WERI-Rb-1 (cell line): ENCODE measurements at regions not wholly inside any gene's neighbourhood (a gene's known extent, or its start where the extent isn't known, plus 50 kb on each side); places are given as distances from the start of the nearest gene placed in this dataset.

Experiments used
- DNase-seq: peaks from one replicate; pipeline ENCODE4 v3.0.0-alpha.2; 2020
- H3K27ac ChIP-seq: fragments of 250-450 bp; sonication (Bioruptor Pico); 2 replicates; pipeline ENCODE4 v1.5.1; 2020; ENCODE audit warnings: mild to moderate bottlenecking, moderate library complexity
- H3K27me3 ChIP-seq: fragments of 250-450 bp; sonication (Bioruptor Pico); 2 replicates; pipeline ENCODE4 v1.5.1; 2021; ENCODE audit warnings: mild to moderate bottlenecking, low read depth, moderate library complexity; ENCODE audit not compliant: insufficient read depth, severe bottlenecking
- H3K36me3 ChIP-seq: fragments of 250-450 bp; sonication (Bioruptor Pico); 2 replicates; pipeline ENCODE4 v1.5.1; 2020; ENCODE audit warnings: mild to moderate bottlenecking, moderate library complexity
- H3K4me3 ChIP-seq: 2 replicates; pipeline ENCODE4 v1.5.1; 2011; ENCODE audit warnings: low read depth, mild to moderate bottlenecking, control low read depth, low read length
- H3K9me3 ChIP-seq: fragments of 250-450 bp; sonication (Bioruptor Pico); 2 replicates; pipeline ENCODE4 v1.5.1; 2021; ENCODE audit warnings: mild to moderate bottlenecking, moderate library complexity; ENCODE audit not compliant: severe bottlenecking
- CTCF ChIP-seq: IDR thresholded peaks from 2 replicates; pipeline ENCODE4 v1.5.1; 2011; ENCODE audit warnings: low read depth, mild to moderate bottlenecking, control low read depth, inconsistent platforms, low read length

GRCh38 chr17:77394540-77395295, 253.9 kb downstream of the SEC14L1 start:
- no peak overlapping the region for H3K4me3 ChIP-seq
- no peaks in the 10 kb centered on the region for H3K27me3 ChIP-seq
- peak overlapping the region; percentile 72; the same call in 1 of the 2 replicates for H3K27ac ChIP-seq
- no peaks in the 10 kb centered on the region for H3K9me3 ChIP-seq
- no peak for TF ChIP-seq CTCF
- peaks cover 56% of the 10 kb centered on the region for H3K36me3 ChIP-seq
- no peak for DNase-seq

GRCh38 chr17:77395501-77396048, 254.8 kb downstream of the SEC14L1 start:
- H3K4me3 ChIP-seq = no peak overlapping the region
- no peak overlapping the region for H3K27ac ChIP-seq
- peaks cover 54% of the 10 kb centered on the region for H3K36me3 ChIP-seq
- H3K9me3 ChIP-seq = no peaks in the 10 kb centered on the region
- TF ChIP-seq CTCF = no peak
- no peaks in the 10 kb centered on the region for H3K27me3 ChIP-seq
- DNase-seq = no peak

GRCh38 chr17:77396610-77397009, 255.8 kb downstream of the SEC14L1 start:
- peaks cover 61% of the 10 kb centered on the region for H3K36me3 ChIP-seq
- TF ChIP-seq CTCF = no peak
- no peak for DNase-seq
- no peaks in the 10 kb centered on the region for H3K9me3 ChIP-seq
- no peaks in the 10 kb centered on the region for H3K27me3 ChIP-seq
- no peak overlapping the region for H3K27ac ChIP-seq
- H3K4me3 ChIP-seq = no peak overlapping the region

GRCh38 chr17:77398274-77398673, 257.5 kb downstream of the SEC14L1 start:
- no peaks in the 10 kb centered on the region for H3K27me3 ChIP-seq
- H3K4me3 ChIP-seq = no peak overlapping the region
- peak overlapping the region; percentile 37 for H3K27ac ChIP-seq
- DNase-seq = no peak
- no peak for TF ChIP-seq CTCF
- no peaks in the 10 kb centered on the region for H3K9me3 ChIP-seq
- H3K36me3 ChIP-seq = peaks cover 72% of the 10 kb centered on the region

- Histone ChIP-seq H3K27me3 (no peaks in the 10 kb centered on the region), H3K36me3 (peaks cover 72% of the 10 kb centered on the region), H3K4me3 (no peak overlapping the region), H3K9me3 (no peaks in the 10 kb centered on the region), H3K27ac (no peak overlapping the region)
- TF ChIP-seq CTCF = no peak
- DNase-seq = no peak
Measured at GRCh38 chr17:77399319-77399957, 258.7 kb downstream of the SEC14L1 start.
